Right cardiac atrium (tissue), 5 donors: ENCODE measurements at regions not wholly inside any gene's neighbourhood (a gene's known extent, or its start where the extent isn't known, plus 50 kb on each side); places are given as distances from the start of the nearest gene placed in this dataset.

Experiments
- ATAC-seq, 2 donors: fragments of 200-7000 bp; cut with Tn5 transposase; one replicate each; pipeline versions ENCODE4 v1.8.0 to v1.9.1; 2020; ENCODE audit warnings: moderate library complexity in 2 of 2, mild to moderate bottlenecking in 1 of 2
- DNase-seq, 3 donors: peaks; one replicate each; pipeline ENCODE4 v3.0.0-alpha.2; 2020
- H3K27ac ChIP-seq: one replicate; pipeline ENCODE4 v1.5.1; 2013; ENCODE audit warnings: mild to moderate bottlenecking, low read length, control low read depth, moderate library complexity
- H3K27me3 ChIP-seq: one replicate; pipeline ENCODE4 v1.6.1; 2013; ENCODE audit not compliant: control insufficient read depth, insufficient read depth
- H3K4me1 ChIP-seq: one replicate; pipeline ENCODE4 v1.6.1; 2013; ENCODE audit warnings: low read length; ENCODE audit not compliant: control insufficient read depth, insufficient read depth
- H3K4me3 ChIP-seq: one replicate; pipeline ENCODE4 v1.5.1; 2013; ENCODE audit warnings: low read length, control low read depth
- H3K9me3 ChIP-seq: one replicate; pipeline ENCODE4 v1.6.1; 2013; ENCODE audit warnings: low read length; ENCODE audit not compliant: control insufficient read depth
- WGBS: extraction: QIAGEN DNeasy Blood & Tissue Kit; methylation state at CpG from one replicate; pipeline ENCODE4 v1.1.7; 2013; 5-methylcytosine and 5-hydroxymethylcytosine counted together
- intact Hi-C, 4 donors: fragments of 100-400 bp; cut with DNase I; formaldehyde crosslinking; loops; one replicate each; pipeline versions ENCODE4 v1.11.0 to v1.14.0; 2022 to 2023
- donor health status: healthy with polysubstance abuse.
- donor health status: DM: no; HTN: yes; CAD: no.
- donor health status: DM: no; HTN: no; CAD: no.
- donor health status: DM: no; HTN: yes; CAD: no; lungs with severe emphysema.
- donor health status: DM: yes; HTN: yes; CAD: no.

- Histone ChIP-seq H3K4me3 (no peak overlapping the region), H3K27me3 (no peaks in the 10 kb centered on the region), H3K9me3 (no peaks in the 10 kb centered on the region), H3K4me1 (no peaks in the 10 kb centered on the region), H3K27ac (no peak overlapping the region)
- ATAC-seq (no peak), DNase-seq (no peak)
- 89% methylated on average over 7 of the region's 7 CpGs for WGBS
- intact Hi-C loops: no loop called here
These were observed 201.1 kb upstream of the HDAC4 start for GRCh38 chr2:239601880-239602279.

DNA sequence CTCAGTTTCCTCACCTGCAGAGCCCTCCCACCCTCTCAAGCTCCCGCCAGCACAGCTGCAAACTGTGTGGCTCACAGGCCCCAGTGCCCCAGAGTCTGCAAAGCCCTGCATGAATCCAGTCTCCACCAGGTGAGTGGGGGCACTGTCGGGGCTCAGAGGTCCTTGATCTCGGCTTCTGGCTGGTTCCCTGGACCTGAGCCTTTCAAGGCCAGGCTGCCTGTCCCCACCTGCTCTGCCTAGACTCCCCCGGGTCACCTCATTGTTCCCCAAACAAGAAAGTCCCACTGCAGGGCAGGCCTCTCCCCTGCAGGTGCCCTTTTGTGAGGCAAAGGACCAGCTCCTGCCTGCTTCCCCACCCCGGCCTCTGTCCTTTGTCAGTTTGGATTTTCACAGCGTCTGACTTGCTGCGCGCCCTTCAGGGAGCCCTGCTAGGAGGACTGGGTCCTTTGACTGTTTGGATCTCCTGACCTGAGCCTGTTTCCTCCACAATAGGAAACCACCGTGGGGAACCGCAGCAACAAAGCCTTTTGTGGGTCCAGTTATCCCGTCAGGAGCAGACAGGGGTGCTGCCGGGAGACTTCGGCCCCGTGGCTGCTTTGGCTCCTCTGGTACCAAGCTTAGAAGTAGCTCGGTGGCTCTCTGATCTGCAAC lies 200.5 kb upstream of the HDAC4 start:
- no peak overlapping the region for H3K4me3 ChIP-seq
- 74% methylated on average over 15 of the region's 15 CpGs for WGBS

GRCh38 chr2:239600650-239601049 lies 199.8 kb upstream of the HDAC4 start:
- WGBS: 72% methylated on average over 5 of the region's 5 CpGs
- no peaks in the 10 kb centered on the region for H3K9me3 ChIP-seq

More for the DNA sequence above, 200.5 kb upstream of the HDAC4 start:
- H3K4me1 ChIP-seq: no peaks in the 10 kb centered on the region
- ATAC-seq (no peak), DNase-seq (peak in 2 of 3 donors; percentile 21 to 30)
- no peak overlapping the region for H3K27ac ChIP-seq
- no peaks in the 10 kb centered on the region for H3K9me3 ChIP-seq
- H3K27me3 ChIP-seq: no peaks in the 10 kb centered on the region
- intact Hi-C loops: no loop called here

GRCh38 chr2:239600001-239600593 lies 199.3 kb upstream of the HDAC4 start:
- H3K27ac ChIP-seq: no peak overlapping the region
- ATAC-seq: no peak
- no peaks in the 10 kb centered on the region for H3K9me3 ChIP-seq
- DNase-seq: no peak
- no peaks in the 10 kb centered on the region for H3K27me3 ChIP-seq
- intact Hi-C loops: no loop called here
- no peak overlapping the region for H3K4me3 ChIP-seq
- 74% methylated on average over 14 of the region's 14 CpGs for WGBS
- H3K4me1 ChIP-seq: no peaks in the 10 kb centered on the region

More at GRCh38 chr2:239600650-239601049, 199.8 kb upstream of the HDAC4 start:
- H3K4me1 ChIP-seq: no peaks in the 10 kb centered on the region
- ATAC-seq (no peak), DNase-seq (no peak)
- H3K27ac ChIP-seq: no peak overlapping the region
- H3K4me3 ChIP-seq: no peak overlapping the region
- no peaks in the 10 kb centered on the region for H3K27me3 ChIP-seq
- intact Hi-C loops: no loop called here

DNA sequence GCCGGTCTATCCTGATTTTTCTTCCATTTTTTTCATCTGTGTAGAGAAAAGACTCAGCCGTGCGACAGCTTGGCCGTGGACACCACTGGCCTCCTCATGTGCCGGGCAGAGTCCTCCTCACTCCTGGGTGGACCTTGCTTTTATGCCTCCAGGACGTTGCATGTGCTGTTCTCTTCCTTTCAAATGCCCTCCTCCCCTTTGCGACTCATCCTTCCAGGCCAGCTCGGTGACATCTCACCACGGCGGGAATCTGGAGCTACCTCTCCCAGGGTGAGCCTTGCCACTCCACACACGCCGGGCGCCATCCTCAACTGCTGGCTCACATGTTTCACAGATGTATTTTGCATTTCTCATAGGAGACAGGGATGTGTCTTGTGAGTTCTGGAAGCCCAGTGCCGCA lies 198.5 kb upstream of the HDAC4 start:
- intact Hi-C loops: no loop called here
- ATAC-seq: no peak
- no peak for DNase-seq
- H3K27me3 ChIP-seq: no peaks in the 10 kb centered on the region
- no peak overlapping the region for H3K4me3 ChIP-seq
- H3K4me1 ChIP-seq: no peaks in the 10 kb centered on the region
- H3K9me3 ChIP-seq: no peaks in the 10 kb centered on the region
- H3K27ac ChIP-seq: no peak overlapping the region
- 84% methylated on average over 14 of the region's 14 CpGs for WGBS

DNA sequence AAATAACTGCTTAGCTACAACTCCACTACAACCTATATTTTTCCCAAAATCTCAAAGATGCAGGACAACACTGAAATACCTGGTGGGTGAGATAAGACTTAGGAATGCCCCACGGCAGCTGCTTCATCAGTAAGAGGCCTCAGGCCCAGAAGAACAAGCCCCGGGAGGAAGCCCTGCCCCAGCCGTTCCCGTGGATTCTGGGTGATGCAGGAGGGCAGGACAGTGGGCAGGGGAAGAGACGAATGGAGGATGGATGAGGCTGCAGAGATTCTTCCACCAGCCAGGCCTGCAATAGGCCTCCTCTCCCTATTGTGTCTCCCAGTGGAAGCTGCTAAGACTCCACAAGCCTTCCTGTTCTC lies 197.9 kb upstream of the HDAC4 start:
- 62% methylated on average over 5 of the region's 5 CpGs for WGBS
- no peak for DNase-seq

GRCh38 chr2:239598011-239598731 lies 197.4 kb upstream of the HDAC4 start:
- no peaks in the 10 kb centered on the region for H3K27me3 ChIP-seq
- H3K4me3 ChIP-seq: no peak overlapping the region
- DNase-seq (peak in 1 of 3 donors; percentile 23), ATAC-seq (no peak)
- intact Hi-C loops: no loop called here
- H3K9me3 ChIP-seq: no peaks in the 10 kb centered on the region
- H3K27ac ChIP-seq: no peak overlapping the region
- 86% methylated on average over 23 of the region's 23 CpGs for WGBS
- no peaks in the 10 kb centered on the region for H3K4me1 ChIP-seq

More for the DNA sequence above, 197.9 kb upstream of the HDAC4 start:
- intact Hi-C loops: no loop called here
- Histone ChIP-seq H3K4me3 (no peak overlapping the region), H3K9me3 (no peaks in the 10 kb centered on the region), H3K27me3 (no peaks in the 10 kb centered on the region), H3K27ac (no peak overlapping the region), H3K4me1 (no peaks in the 10 kb centered on the region)
- no peak for ATAC-seq

GRCh38 chr2:239597216-239597615 lies 196.4 kb upstream of the HDAC4 start:
- DNase-seq (no peak), ATAC-seq (no peak)
- Histone ChIP-seq H3K27me3 (no peaks in the 10 kb centered on the region), H3K4me1 (no peaks in the 10 kb centered on the region), H3K4me3 (no peak overlapping the region), H3K9me3 (no peaks in the 10 kb centered on the region), H3K27ac (no peak overlapping the region)
- 87% methylated on average over 6 of the region's 6 CpGs for WGBS
- intact Hi-C loops: no loop called here

- DNase-seq (no peak), ATAC-seq (no peak)
- no peaks in the 10 kb centered on the region for H3K4me1 ChIP-seq
- 84% methylated on average over 11 of the region's 11 CpGs for WGBS
- no peaks in the 10 kb centered on the region for H3K9me3 ChIP-seq
- H3K4me3 ChIP-seq: no peak overlapping the region
- no peaks in the 10 kb centered on the region for H3K27me3 ChIP-seq
- intact Hi-C loops: no loop called here
- no peak overlapping the region for H3K27ac ChIP-seq
These were observed 196.0 kb upstream of the HDAC4 start for GRCh38 chr2:239596792-239597191.

DNA sequence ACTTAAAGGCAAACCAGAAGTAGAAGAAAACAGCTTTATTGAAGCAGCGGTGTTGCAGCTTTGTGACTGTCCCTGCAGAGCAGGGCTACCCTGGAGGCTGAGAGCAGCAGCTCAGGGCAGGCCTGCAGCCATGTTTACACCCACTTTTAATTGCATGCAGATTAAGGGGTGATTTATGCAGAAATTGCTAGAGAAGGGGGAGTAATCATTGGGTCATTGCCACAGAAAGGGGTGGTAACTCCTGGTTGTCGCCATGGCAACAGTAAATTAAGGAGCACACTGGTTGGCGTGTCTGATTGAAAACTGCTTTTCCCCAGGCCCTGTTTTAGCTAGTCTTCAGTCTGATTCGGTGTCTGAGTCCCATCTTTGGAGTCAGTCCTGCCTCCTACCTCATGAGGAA lies 195.4 kb upstream of the HDAC4 start:
- H3K4me1 ChIP-seq: no peaks in the 10 kb centered on the region
- H3K27ac ChIP-seq: no peak overlapping the region
- ATAC-seq (no peak), DNase-seq (no peak)
- intact Hi-C loops: no loop called here
- H3K27me3 ChIP-seq: no peaks in the 10 kb centered on the region
- 85% methylated on average over 4 of the region's 4 CpGs for WGBS
- H3K4me3 ChIP-seq: no peak overlapping the region
- no peaks in the 10 kb centered on the region for H3K9me3 ChIP-seq

DNA sequence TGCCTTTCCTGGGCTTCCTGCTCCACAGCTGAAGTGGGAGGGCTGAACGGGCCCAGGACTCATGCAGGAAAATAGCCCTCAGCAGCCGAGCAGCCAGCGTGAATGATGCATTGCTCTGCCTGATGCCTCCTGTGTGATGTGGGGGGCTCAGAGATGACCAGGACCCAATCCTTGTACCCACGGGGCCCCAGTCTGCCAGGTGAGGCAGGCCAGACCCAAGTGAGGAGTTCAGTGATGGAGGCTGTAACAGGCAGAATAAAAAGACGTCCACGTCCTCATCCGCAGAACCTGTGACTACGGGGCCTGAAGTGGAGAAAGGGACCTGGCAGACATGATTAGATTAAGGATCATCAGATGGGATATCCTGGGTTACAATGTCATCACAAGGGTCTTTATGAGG lies 194.9 kb upstream of the HDAC4 start:
- H3K4me1 ChIP-seq: no peaks in the 10 kb centered on the region
- H3K27ac ChIP-seq: no peak overlapping the region
- H3K27me3 ChIP-seq: no peaks in the 10 kb centered on the region
- DNase-seq: no peak
- 80% methylated on average over 8 of the region's 8 CpGs for WGBS
- intact Hi-C loops: no loop called here
- no peak overlapping the region for H3K4me3 ChIP-seq
- no peaks in the 10 kb centered on the region for H3K9me3 ChIP-seq
- ATAC-seq: no peak
